Loucy (cell line): ENCODE measurements at regions not wholly inside any gene's neighbourhood (a gene's known extent, or its start where the extent isn't known, plus 50 kb on each side); places are given as distances from the start of the nearest gene placed in this dataset.

ENCODE experiments used
- EZH2phosphoT487 ChIP-seq: fragments of 200-600 bp; IDR thresholded peaks from 2 replicates; pipeline ENCODE4 v1.6.1; 2018; ENCODE audit warnings: antibody characterized with exemption, mild to moderate bottlenecking, moderate library complexity, borderline replicate concordance
- TF ChIP-seq, protein P1 (sequence below): fragments of 200-600 bp; sonication (generic); conservative IDR thresholded peaks from 2 replicates; pipeline ENCODE4 v1.5.1; 2014; ENCODE audit warnings: mild to moderate bottlenecking, antibody characterized with exemption, low read length

DNA sequence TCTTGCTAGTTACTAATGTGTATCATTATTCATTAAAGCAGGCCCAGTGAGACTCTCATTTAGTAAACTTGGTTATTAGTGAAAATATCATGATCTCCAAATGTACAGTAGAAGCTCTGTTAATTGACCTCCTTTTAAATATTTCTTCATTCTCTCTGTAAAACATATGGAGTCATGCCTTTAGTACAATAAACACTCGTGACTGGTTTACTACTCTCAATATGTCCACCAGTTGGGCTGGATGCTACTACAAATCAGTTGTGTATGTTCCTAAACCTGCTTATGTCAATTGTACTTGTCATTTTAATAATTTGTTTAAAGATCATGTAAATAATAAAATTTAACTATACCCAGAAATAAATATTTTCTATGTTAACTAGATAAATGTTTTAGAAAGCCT is 68.6 kb upstream of the COMTD1 start:
- TF ChIP-seq, protein P1, sequence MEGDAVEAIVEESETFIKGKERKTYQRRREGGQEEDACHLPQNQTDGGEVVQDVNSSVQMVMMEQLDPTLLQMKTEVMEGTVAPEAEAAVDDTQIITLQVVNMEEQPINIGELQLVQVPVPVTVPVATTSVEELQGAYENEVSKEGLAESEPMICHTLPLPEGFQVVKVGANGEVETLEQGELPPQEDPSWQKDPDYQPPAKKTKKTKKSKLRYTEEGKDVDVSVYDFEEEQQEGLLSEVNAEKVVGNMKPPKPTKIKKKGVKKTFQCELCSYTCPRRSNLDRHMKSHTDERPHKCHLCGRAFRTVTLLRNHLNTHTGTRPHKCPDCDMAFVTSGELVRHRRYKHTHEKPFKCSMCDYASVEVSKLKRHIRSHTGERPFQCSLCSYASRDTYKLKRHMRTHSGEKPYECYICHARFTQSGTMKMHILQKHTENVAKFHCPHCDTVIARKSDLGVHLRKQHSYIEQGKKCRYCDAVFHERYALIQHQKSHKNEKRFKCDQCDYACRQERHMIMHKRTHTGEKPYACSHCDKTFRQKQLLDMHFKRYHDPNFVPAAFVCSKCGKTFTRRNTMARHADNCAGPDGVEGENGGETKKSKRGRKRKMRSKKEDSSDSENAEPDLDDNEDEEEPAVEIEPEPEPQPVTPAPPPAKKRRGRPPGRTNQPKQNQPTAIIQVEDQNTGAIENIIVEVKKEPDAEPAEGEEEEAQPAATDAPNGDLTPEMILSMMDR, result no peak
- no peak for TF ChIP-seq EZH2phosphoT487
